ENCODE measurements at regions not wholly inside any gene's neighbourhood (a gene's known extent, or its start where the extent isn't known, plus 50 kb on each side); places are given as distances from the start of the nearest gene placed in this dataset.

DNA sequence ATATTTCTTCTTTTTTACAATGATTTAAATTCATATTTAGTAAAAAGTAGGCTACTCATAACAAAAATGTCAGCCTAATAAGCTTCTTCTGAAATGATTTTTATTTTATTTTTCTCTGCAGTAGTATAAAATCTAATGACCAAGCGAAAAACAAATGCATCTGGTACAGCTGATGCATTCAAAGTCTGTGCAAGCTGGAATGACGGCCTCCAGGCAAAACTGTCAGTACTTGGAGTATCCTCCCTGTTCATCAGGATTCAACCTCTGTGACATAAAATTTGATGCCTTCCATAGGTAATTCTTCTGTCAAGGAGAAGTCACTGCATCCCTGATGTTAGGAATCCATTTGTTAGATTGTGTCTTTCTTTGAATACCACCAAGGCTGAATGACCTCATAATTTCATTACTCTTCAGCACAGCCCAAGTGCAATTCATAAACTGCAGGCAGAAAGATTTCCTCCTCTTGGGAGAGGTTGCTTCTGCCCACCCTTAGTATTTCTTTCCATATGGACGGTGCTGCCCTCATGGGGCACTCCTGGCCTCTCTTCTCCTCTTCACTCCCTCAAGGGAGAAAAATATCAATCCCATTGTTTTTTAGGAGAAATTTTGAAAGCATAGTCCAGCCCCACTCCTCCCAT, 146.4 kb upstream of the STXBP5 start:
- peaks cover 7% of the 10 kb centered on the region for H3K4me1 Mint-ChIP-seq (ENCODE audit: insufficient read depth, unreplicated experiment)
- no peak overlapping the region for H3K4me3 Mint-ChIP-seq (ENCODE audit: unreplicated experiment)
- intact Hi-C loops (cut with micrococcal nuclease): no loop called here
- no peak for DNase-seq (ENCODE audit: unreplicated experiment)
- no peaks in the 10 kb centered on the region for H3K36me3 Mint-ChIP-seq (ENCODE audit: insufficient read depth, unreplicated experiment)
- no TSS peak for BruUV-seq (replicated peaks)
- ChIA-PET POLR2A (interaction anchor here (0.6 to 1.1 kb wide), 3 partner anchors 14 to 61 kb away, joined by 3 read pairs; no protein-coding TSS in a partner anchor), CTCF (interaction anchor here (0.6 to 1.8 kb wide), 3 partner anchors 13 to 26 kb away, joined by 3 to 6 read pairs (median 4); no protein-coding TSS in a partner anchor)
- TF ChIP-seq, protein P1, sequence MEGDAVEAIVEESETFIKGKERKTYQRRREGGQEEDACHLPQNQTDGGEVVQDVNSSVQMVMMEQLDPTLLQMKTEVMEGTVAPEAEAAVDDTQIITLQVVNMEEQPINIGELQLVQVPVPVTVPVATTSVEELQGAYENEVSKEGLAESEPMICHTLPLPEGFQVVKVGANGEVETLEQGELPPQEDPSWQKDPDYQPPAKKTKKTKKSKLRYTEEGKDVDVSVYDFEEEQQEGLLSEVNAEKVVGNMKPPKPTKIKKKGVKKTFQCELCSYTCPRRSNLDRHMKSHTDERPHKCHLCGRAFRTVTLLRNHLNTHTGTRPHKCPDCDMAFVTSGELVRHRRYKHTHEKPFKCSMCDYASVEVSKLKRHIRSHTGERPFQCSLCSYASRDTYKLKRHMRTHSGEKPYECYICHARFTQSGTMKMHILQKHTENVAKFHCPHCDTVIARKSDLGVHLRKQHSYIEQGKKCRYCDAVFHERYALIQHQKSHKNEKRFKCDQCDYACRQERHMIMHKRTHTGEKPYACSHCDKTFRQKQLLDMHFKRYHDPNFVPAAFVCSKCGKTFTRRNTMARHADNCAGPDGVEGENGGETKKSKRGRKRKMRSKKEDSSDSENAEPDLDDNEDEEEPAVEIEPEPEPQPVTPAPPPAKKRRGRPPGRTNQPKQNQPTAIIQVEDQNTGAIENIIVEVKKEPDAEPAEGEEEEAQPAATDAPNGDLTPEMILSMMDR (IDR thresholded peaks at IDR 0.05; ENCODE audit: unreplicated experiment): no peak
- H3K27me3 Mint-ChIP-seq (ENCODE audit: insufficient read depth, unreplicated experiment): no peaks in the 10 kb centered on the region
- no peaks in the 10 kb centered on the region for H3K9me3 Mint-ChIP-seq (ENCODE audit: unreplicated experiment)
- no peak overlapping the region for H3K27ac Mint-ChIP-seq (ENCODE audit: low read depth, unreplicated experiment)

DNA sequence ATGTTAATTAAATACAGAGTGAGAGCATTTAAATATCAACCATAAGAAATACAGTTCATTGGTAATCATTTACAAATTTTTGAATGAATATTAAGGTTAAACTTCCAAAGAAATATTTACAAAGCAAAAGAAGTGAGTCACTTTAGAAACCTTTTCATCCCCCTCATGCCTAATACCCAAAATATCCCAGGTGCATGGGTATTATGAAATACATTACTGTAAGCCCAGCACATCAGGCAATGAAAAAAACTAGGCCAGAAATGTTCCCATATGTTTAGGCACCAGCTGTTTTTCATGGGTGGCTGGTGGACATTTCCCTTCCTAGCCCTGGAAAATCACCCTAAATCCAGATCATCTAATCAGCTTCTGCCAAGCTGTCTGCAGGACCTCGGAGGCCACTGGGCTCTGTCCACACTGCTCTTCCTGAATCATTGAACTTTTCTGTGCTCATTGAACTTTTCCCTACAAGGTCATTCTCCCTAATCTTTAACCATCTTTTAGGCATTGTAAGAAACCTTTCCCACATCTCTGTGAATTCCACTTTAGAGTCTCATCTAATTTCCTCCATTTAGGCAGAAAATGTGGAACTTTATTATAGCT, 145.3 kb upstream of the STXBP5 start:
- CTCF ChIA-PET: interaction anchor here (0.6 to 1.8 kb wide), 3 partner anchors 12 to 27 kb away, joined by 3 to 6 read pairs (median 4); no protein-coding TSS in a partner anchor
- Mint-ChIP-seq H3K27me3 (ENCODE audit: insufficient read depth, unreplicated experiment) (no peaks in the 10 kb centered on the region), H3K9me3 (ENCODE audit: unreplicated experiment) (no peaks in the 10 kb centered on the region), H3K4me1 (ENCODE audit: insufficient read depth, unreplicated experiment) (peaks cover 14% of the 10 kb centered on the region), H3K27ac (ENCODE audit: low read depth, unreplicated experiment) (no peak overlapping the region), H3K36me3 (ENCODE audit: insufficient read depth, unreplicated experiment) (no peaks in the 10 kb centered on the region), H3K4me3 (ENCODE audit: unreplicated experiment) (no peak overlapping the region)
- DNase-seq (ENCODE audit: unreplicated experiment): peak; percentile 33
- no TSS peak for BruUV-seq (replicated peaks)
- intact Hi-C loops (cut with micrococcal nuclease): no loop called here
- POLR2A ChIA-PET: interaction anchor here (0.5 to 1.1 kb wide), 3 partner anchors 15 to 401 kb away, joined by 3 to 5 read pairs (median 3); no protein-coding TSS in a partner anchor
- TF ChIP-seq, protein P1 (IDR thresholded peaks at IDR 0.05; ENCODE audit: unreplicated experiment): no peak

DNA sequence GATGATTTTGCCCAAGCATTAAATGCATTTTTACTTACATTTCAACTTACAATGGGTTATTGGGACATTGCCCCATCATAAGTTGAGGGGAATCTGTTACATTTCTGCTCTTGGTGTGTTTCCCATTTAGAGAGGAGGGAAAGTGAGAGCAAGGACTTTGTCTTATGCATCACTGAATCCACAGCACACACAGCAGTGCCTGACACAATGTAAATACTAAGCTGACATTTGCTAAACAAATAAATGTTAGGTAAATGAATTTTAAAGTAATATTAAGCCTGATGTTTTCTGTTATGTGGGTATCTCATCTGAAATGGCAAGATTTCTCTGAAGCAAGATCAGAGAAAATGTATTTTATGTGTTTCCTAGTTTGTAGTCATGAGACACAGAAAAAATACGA, 143.6 kb upstream of the STXBP5 start:
- TF ChIP-seq, protein P1 (IDR thresholded peaks at IDR 0.05; ENCODE audit: unreplicated experiment): no peak
- POLR2A ChIA-PET: no interaction called here
- intact Hi-C loops (cut with micrococcal nuclease): no loop called here
- Mint-ChIP-seq H3K9me3 (ENCODE audit: unreplicated experiment) (no peaks in the 10 kb centered on the region), H3K4me1 (ENCODE audit: insufficient read depth, unreplicated experiment) (peaks cover 19% of the 10 kb centered on the region), H3K4me3 (ENCODE audit: unreplicated experiment) (no peak overlapping the region), H3K36me3 (ENCODE audit: insufficient read depth, unreplicated experiment) (no peaks in the 10 kb centered on the region), H3K27me3 (ENCODE audit: insufficient read depth, unreplicated experiment) (no peaks in the 10 kb centered on the region), H3K27ac (ENCODE audit: low read depth, unreplicated experiment) (no peak overlapping the region)
- BruUV-seq (replicated peaks): no TSS peak
- DNase-seq (ENCODE audit: unreplicated experiment): no peak
- CTCF ChIA-PET: no interaction called here

DNA sequence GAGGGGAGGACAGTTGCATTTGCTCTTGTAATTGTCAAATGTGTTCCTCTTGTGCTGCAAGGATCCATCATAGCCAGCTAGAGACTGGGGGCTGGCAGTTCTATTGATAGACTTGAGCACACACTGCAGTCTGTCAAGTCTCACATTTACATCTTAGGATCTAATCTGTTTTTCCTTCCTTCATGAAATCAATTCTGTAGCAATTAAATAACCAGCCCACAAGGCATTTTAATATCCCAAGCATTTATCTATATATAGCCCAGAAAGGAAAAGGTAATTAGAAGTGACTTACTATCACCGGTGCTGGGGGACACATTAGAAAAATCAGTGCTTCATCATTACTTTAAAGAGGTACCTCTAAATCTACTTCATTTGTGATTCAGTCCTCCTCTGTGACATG, 143.0 kb upstream of the STXBP5 start:
- TF ChIP-seq, protein P1 (IDR thresholded peaks at IDR 0.05; ENCODE audit: unreplicated experiment): no peak
- Mint-ChIP-seq H3K4me1 (ENCODE audit: insufficient read depth, unreplicated experiment) (peaks cover 19% of the 10 kb centered on the region), H3K36me3 (ENCODE audit: insufficient read depth, unreplicated experiment) (no peaks in the 10 kb centered on the region), H3K27ac (ENCODE audit: low read depth, unreplicated experiment) (no peak overlapping the region), H3K9me3 (ENCODE audit: unreplicated experiment) (no peaks in the 10 kb centered on the region), H3K27me3 (ENCODE audit: insufficient read depth, unreplicated experiment) (no peaks in the 10 kb centered on the region), H3K4me3 (ENCODE audit: unreplicated experiment) (no peak overlapping the region)
- no peak for DNase-seq (ENCODE audit: unreplicated experiment)
- CTCF ChIA-PET: no interaction called here
- intact Hi-C loops (cut with micrococcal nuclease): no loop called here
- POLR2A ChIA-PET: no interaction called here
- BruUV-seq (replicated peaks): no TSS peak

Measured in MCF 10A (cell line).